Dermis microvascular lymphatic vessel endothelial cell (primary cell): ENCODE measurements at regions not wholly inside any gene's neighbourhood (a gene's known extent, or its start where the extent isn't known, plus 50 kb on each side); places are given as distances from the start of the nearest gene placed in this dataset.

Source experiments
- DNase-seq, 2 donors: peaks; one replicate each; pipeline versions ENCODE4 v3.0.0 to v3.0.0-alpha.2; 2010; ENCODE audit warnings: low read depth in 2 of 2

DNA sequence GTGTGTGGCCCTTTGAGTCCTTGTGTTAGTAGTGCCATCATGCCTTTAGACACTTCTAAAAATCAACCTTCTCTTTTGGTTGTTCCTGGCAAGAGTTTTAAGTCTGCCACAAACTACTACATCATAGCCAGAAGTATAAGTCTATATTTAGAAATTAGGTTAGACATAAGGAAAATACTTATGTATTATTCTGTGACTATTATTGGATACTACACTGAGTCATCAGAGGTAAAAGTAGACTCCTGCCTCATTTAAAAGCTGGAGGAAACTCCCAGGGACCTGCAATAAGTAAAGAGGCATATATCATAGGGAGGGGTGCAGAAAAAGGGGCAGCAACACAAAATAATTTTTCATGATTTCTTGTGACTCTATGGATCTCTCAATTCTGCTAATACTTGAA is 99.4 kb upstream of the OSR1 start:
- DNase-seq: no peak

DNA sequence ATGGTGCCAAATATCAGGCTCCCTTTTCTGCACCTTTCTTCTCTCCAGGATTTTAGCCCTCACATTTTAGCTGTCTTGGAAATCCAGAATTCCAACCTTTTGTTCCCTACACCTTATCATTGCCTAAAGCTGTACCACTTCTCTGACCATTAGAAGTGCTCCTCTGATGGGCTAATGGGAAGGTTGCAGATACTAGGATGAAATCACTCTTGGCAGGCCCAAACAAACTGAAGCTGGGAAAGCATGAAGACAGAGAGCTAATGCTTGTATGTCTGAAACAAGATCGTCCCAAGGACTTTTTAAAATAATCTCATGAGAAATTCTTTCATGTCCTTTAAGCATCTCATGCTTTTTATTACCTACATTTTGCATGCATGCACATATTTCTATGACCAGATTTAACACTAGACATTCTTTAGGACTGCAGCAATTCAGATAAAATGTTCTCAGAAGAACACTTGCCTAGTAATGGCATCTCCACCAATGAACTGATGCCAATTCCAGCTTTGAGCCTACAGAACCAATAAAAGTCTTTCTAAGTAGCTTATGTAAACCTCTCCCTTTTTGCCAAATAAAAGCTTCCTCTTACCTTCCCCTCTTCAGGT is 98.4 kb upstream of the OSR1 start:
- no peak for DNase-seq

DNA sequence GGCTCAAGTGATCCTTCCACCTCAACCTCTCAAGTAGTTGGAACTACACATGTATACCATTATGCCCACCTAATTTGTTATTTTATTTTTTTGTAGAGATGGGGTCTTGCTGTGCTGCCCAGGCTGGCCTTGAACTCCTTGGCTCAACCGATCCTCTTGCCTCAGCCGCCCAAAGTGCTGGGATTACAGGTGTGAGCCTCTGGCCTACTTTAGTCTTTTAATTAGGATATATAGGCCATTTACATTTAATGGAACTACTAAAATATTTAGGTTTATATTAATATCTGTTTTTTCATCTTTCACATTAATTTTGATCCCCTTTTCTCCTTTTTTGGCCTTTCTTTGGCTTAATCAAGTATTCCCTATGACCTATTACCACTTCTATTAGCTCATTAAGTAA is 95.7 kb upstream of the OSR1 start:
- no peak for DNase-seq

- DNase-seq: no peak
Observed at GRCh38 chr2:19442731-19443130, 84.3 kb upstream of the OSR1 start.

GRCh38 chr2:19439081-19439480 is 80.7 kb upstream of the OSR1 start:
- DNase-seq: no peak

DNA sequence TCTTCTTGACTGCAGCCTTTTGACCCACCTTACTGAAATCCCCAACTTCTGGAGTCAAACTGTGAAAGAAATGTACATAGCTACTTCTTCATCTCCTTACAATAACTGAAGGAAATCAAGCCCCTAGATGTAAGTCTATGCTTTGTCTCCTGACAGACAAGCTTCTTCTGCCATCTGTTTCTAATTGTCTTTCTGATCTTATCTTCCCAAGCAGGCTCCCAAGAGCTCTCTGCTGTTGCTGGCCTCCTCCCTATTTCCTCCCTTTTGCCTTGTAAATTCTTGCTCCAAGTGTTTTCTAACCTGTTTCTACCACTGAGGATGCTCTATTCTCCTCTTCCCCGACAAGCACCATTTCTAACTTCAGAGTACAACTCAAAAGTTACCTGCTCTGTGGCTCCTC is 77.4 kb upstream of the OSR1 start:
- no peak for DNase-seq

GRCh38 chr2:19434413-19434812 is 76.0 kb upstream of the OSR1 start:
- DNase-seq: no peak

DNA sequence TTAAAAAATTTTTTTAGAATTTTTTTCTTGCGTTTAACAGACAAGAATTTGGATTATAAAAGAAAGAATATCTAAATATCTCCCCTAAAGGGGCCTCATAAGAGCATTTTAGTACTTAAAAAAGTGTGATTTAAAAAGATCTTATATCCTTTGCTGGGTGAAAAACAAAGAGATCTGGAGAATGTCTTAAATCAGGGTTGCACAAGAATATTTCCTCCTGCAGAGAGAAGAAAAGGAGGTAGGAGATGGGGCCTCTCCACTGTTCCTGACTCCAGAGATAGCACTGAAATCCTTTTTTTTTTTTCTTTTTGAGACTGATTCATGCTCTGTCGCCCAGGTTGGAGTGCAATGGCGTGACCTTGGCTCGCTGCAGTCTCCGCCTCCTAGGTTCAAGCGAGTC is 68.5 kb upstream of the OSR1 start:
- no peak for DNase-seq

DNA sequence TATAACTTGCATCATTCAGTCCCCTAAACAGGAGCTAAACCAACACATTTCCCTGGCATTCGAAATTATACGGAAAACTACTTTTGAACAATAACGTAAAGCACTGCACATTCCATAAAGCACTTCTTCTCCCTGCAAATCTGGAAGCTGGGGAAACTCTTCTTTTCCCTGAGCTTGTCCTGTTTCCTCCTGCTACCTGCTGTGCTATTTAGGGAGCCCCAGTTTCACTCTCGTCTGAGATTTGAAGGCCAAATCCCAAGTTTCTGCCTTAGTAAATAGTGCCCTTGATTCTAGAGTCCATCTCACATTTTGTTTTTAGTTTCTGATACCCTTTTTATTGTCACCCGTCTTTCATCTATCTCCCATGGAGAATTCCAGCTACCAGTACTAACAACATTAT is 67.7 kb upstream of the OSR1 start:
- DNase-seq: no peak

- no peak for DNase-seq
Observed at GRCh38 chr2:19425419-19425818, 67.0 kb upstream of the OSR1 start.

DNA sequence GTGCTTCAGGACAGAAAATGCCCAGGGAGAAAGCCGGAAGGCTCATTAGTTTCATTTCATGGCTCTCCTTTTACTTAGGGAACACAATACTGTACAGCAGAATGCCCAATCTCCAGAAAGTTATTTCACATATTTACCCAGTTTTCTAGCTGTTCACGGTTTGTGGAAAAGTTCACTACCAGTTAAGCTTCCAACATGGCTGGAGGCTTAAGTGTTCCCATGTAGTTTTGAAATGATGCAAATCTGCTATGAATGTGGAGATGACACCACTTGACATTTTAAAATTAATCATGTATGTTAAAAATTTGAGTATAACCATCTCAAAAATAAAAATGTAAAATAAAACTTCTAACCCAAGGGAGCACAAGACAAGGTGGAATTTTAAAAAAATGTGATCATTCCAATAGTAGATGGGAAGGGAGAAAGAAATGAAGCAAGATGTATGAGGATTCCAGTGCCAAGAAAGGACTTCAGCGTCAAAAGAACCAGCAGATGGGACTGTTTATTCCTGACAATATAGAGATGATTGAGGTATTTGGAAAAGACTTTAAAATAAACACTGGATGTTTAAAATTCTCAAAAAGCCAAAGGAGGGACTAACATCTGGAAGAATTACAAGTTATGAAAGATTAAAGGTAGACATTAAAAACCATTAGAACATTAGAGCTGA is 60.9 kb upstream of the OSR1 start:
- no peak for DNase-seq

GRCh38 chr2:19416784-19417684 is 58.6 kb upstream of the OSR1 start:
- no peak for DNase-seq

GRCh38 chr2:19416083-19416482 is 57.7 kb upstream of the OSR1 start:
- DNase-seq: no peak

GRCh38 chr2:19409046-19409445 is 50.6 kb upstream of the OSR1 start:
- no peak for DNase-seq

DNA sequence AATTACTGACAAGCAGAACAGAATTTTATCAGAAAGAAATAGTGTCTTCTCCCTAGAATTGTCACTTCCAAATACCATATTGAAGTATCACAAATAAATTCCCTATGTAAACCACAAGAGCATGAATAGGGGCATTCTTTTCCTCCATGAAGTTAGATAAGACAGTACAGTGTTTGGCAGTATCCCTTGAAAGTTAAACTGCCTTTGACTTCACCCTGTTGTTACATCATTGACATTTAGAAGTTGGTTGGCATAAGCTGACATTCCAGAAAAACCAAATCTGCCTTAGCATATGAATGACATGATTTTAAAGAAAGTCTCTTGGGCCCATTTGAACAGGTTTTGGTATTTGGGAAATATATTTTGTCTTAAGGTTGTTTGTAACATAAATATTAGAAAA is 50.2 kb upstream of the OSR1 start:
- DNase-seq: no peak
